ENCODE measurements at regions not wholly inside any gene's neighbourhood (a gene's known extent, or its start where the extent isn't known, plus 50 kb on each side); places are given as distances from the start of the nearest gene placed in this dataset.

- H3K36me3 ChIP-seq (ENCODE audit: control insufficient read depth in 2 of 2, insufficient read depth in 2 of 2, low read length in 1 of 2) = no peaks in the 10 kb centered on the region
- ATAC-seq = no peak
- H3K4me2 ChIP-seq (ENCODE audit: control insufficient read depth, insufficient read depth) = no peak overlapping the region
- H3K4me3 ChIP-seq = no peak overlapping the region
- no peaks in the 10 kb centered on the region for H3K4me1 ChIP-seq (ENCODE audit: control insufficient read depth, insufficient read depth, low read length)
- BruUV-seq (replicated peaks) = no TSS peak
- in situ Hi-C loops (cut with MboI) = no loop called here
- no peak for FAIRE-seq
- RAD21 ChIA-PET (ENCODE audit: unreplicated experiment) = no interaction called here
- H2AFZ ChIP-seq (ENCODE audit: control insufficient read depth, low read depth, low read length) = no peak overlapping the region
- no peak overlapping the region for H3K27ac ChIP-seq (ENCODE audit: control insufficient read depth, insufficient read depth)
- CTCF ChIA-PET = no interaction called here
- no peaks in the 10 kb centered on the region for H3K27me3 ChIP-seq (replicated peaks in 1 of 2; ENCODE audit: control insufficient read depth in 2 of 2, insufficient read depth in 2 of 2, low read length in 1 of 2)
- intact Hi-C loops (cut with micrococcal nuclease; ENCODE audit: unreplicated experiment) = no loop called here
- no peak for DNase-seq (ENCODE audit: low read depth, low spot score)
- no peaks in the 10 kb centered on the region for H3K9me3 ChIP-seq (replicated peaks; ENCODE audit: control insufficient read depth, insufficient read depth, low read length)
- no peak overlapping the region for H3K9ac ChIP-seq (ENCODE audit: control insufficient read depth, insufficient read depth, low read length)
- WGBS (ENCODE audit: insufficient coverage, insufficient replicate concordance, low lambda C conversion rate, missing lambda C conversion rate) = 0% methylated on average over 1 of the region's 1 CpG
- H4K20me1 ChIP-seq (ENCODE audit: control insufficient read depth, insufficient read depth) = no peaks in the 10 kb centered on the region
- TF ChIP-seq RBBP5 (conservative IDR thresholded peaks at IDR 0.05) (no peak), BCL11A (IDR thresholded peaks at IDR 0.05; ENCODE audit: low read depth, low read length) (no peak), JUNB (IDR thresholded peaks at IDR 0.05) (no peak), MYC (IDR thresholded peaks at IDR 0.05; ENCODE audit: insufficient read depth, insufficient read length, insufficient replicate concordance, low read length, severe bottlenecking) (no peak), CBFB (IDR thresholded peaks at IDR 0.05; ENCODE audit: low read depth) (no peak), E2F8 (IDR thresholded peaks at IDR 0.05; ENCODE audit: low read depth, partially characterized antibody) (no peak)
- SMC1A ChIA-PET (ENCODE audit: uncharacterized antibody, unreplicated experiment) = interaction anchor here (1.0 kb wide), 1 partner anchor 1206 kb away, joined by 3 read pairs; no protein-coding TSS in a partner anchor
- no peaks in the 10 kb centered on the region for H3K79me2 ChIP-seq (ENCODE audit: control insufficient read depth, insufficient read depth, low read length)
- POLR2A ChIA-PET = no interaction called here
Measured at GRCh38 chr2:194443926-194444325, 1213.1 kb upstream of the SLC39A10 start.

All from GM12878 (cell line).